CD4-positive, alpha-beta T cell (primary cell): ENCODE measurements at regions not wholly inside any gene's neighbourhood (a gene's known extent, or its start where the extent isn't known, plus 50 kb on each side); places are given as distances from the start of the nearest gene placed in this dataset.

Source experiments
- ATAC-seq: fragments of 200-7000 bp; cut with Tn5 transposase; one replicate; pipeline ENCODE4 v1.10.0; 2022; ENCODE audit warnings: mild to moderate bottlenecking; ENCODE audit not compliant: poor library complexity
- CTCF ChIA-PET: fragments of 350-600 bp; sonication (Branson Sonifier 250); formaldehyde crosslinking; loops from one replicate; lab custom pipeline; 2021; ENCODE audit warnings: antibody characterized with exemption, inconsistent platforms; lab: Charles Lee
- POLR2A ChIA-PET: fragments of 350-600 bp; sonication (Branson Sonifier 250); formaldehyde crosslinking; loops from one replicate; lab custom pipeline; 2021; ENCODE audit warnings: antibody characterized with exemption, inconsistent platforms; lab: Charles Lee
- DNase-seq, 14 experiments: peaks; one replicate each; pipeline ENCODE4 v3.0.0-alpha.2; 2013 to 2020; ENCODE audit warnings: mixed read lengths in 2 of 14
- H3K27ac ChIP-seq, 2 donors: one replicate each; pipeline versions ENCODE4 v1.5.1 to v1.7.0; 2013; ENCODE audit warnings: low read length in 2 of 2, low read depth in 1 of 2, mild to moderate bottlenecking in 1 of 2
- H3K27me3 ChIP-seq, 2 experiments: 1 replicate in 1 of 2; 2 replicates in 1 of 2; pipeline versions ENCODE4 v1.6.1 to v1.7.0; 2013; ENCODE audit warnings: low read length in 2 of 2, control low read depth in 1 of 2, mild to moderate bottlenecking in 1 of 2, moderate library complexity in 1 of 2; ENCODE audit not compliant: insufficient read depth in 2 of 2, control insufficient read depth in 1 of 2
- H3K36me3 ChIP-seq: one replicate; pipeline ENCODE4 v1.6.1; 2013; ENCODE audit warnings: low read length, control low read depth; ENCODE audit not compliant: insufficient read depth
- H3K4me1 ChIP-seq: one replicate; pipeline ENCODE4 v1.6.1; 2013; ENCODE audit warnings: low read length, control low read depth; ENCODE audit not compliant: insufficient read depth
- H3K4me3 ChIP-seq: one replicate; pipeline ENCODE4 v1.5.1; 2013; ENCODE audit warnings: mild to moderate bottlenecking, low read length, moderate library complexity
- H3K9me3 ChIP-seq, 2 experiments: 1 replicate in 1 of 2; 2 replicates in 1 of 2; pipeline versions ENCODE4 v1.6.1 to v1.7.0; 2013; ENCODE audit warnings: low read length in 2 of 2, mild to moderate bottlenecking in 2 of 2, control low read depth in 1 of 2, moderate library complexity in 1 of 2; ENCODE audit not compliant: control insufficient read depth in 1 of 2, insufficient read depth in 1 of 2
- H3K27ac Mint-ChIP-seq: one replicate; pipeline ENCODE4 v1.8.0; 2020; ENCODE audit warnings: mixed read lengths
- H3K27me3 Mint-ChIP-seq: one replicate; pipeline ENCODE4 v1.8.0; 2021; ENCODE audit warnings: mixed read lengths
- H3K36me3 Mint-ChIP-seq: one replicate; pipeline ENCODE4 v1.8.0; 2021; ENCODE audit warnings: low read depth, mixed read lengths
- H3K4me1 Mint-ChIP-seq: one replicate; pipeline ENCODE4 v1.8.0; 2021; ENCODE audit warnings: low read depth, mixed read lengths
- H3K4me3 Mint-ChIP-seq: one replicate; pipeline ENCODE4 v1.8.0; 2020; ENCODE audit warnings: mild to moderate bottlenecking, mixed read lengths
- H3K9me3 Mint-ChIP-seq: one replicate; pipeline ENCODE4 v1.8.0; 2020; ENCODE audit warnings: mixed read lengths
- CTCF ChIP-seq: fragments of 200-600 bp; IDR thresholded peaks from one replicate; pipeline ENCODE4 v1.8.0; 2022; ENCODE audit warnings: antibody characterized with exemption, mild to moderate bottlenecking
- intact Hi-C, 2 experiments: fragments of 100-400 bp; cut with DNase I in 1 of 2; cut with micrococcal nuclease in 1 of 2; formaldehyde crosslinking; loops; one replicate each; pipeline versions ENCODE4 v1.15.1 to v1.9.0; 2023 to 2025; cut with DNase I, micrococcal nuclease

GRCh38 chr5:106877881-106878280, 792.9 kb downstream of the EFNA5 start:
- Mint-ChIP-seq H3K4me1 (no peaks in the 10 kb centered on the region), H3K4me3 (no peak overlapping the region), H3K27me3 (no peaks in the 10 kb centered on the region), H3K36me3 (no peaks in the 10 kb centered on the region), H3K27ac (no peak overlapping the region), H3K9me3 (peaks cover 4% of the 10 kb centered on the region)
- intact Hi-C loops, result no loop called here
- Histone ChIP-seq H3K27me3 (no peaks in the 10 kb centered on the region), H3K27ac (no peak overlapping the region), H3K4me3 (no peak overlapping the region), H3K9me3 (peaks cover 0 to 29% of the 10 kb centered on the region in 2 experiments), H3K4me1 (no peaks in the 10 kb centered on the region), H3K36me3 (no peaks in the 10 kb centered on the region)
- TF ChIP-seq CTCF, result no peak
- ChIA-PET CTCF (no interaction called here), POLR2A (no interaction called here)
- DNase-seq (no peak), ATAC-seq (no peak)

DNA sequence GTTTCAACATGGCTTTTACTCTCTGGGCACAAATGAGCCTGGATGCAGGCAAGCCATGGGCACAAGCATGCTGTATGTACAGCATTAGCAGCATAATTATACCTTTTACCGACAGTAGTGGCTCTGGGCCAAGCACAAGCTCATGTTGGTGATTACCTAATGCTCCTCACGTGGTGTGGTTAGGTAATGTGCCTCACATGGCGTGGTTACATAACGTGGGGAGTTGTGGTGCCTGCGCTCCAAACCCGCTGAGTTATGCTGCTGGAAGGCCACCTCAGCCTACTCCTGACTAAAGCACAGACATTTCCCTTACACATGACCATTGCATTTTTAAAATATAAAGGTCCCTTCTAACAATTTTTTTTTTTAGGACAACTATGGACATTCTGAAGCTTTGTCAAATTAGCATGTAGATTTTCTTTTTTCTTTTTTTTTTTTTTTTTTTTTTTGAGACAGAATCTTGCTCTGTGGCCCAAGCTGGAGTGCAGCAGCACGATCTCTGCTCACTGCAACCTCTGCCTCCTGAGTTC, 794.0 kb downstream of the EFNA5 start:
- Histone ChIP-seq H3K27me3 (no peaks in the 10 kb centered on the region), H3K4me3 (no peak overlapping the region), H3K9me3 (peaks cover 0 to 29% of the 10 kb centered on the region in 2 experiments), H3K36me3 (no peaks in the 10 kb centered on the region), H3K27ac (no peak overlapping the region), H3K4me1 (no peaks in the 10 kb centered on the region)
- Mint-ChIP-seq H3K27ac (no peak overlapping the region), H3K9me3 (peaks cover 4% of the 10 kb centered on the region), H3K4me3 (no peak overlapping the region), H3K36me3 (no peaks in the 10 kb centered on the region), H3K27me3 (no peaks in the 10 kb centered on the region), H3K4me1 (no peaks in the 10 kb centered on the region)
- CTCF ChIA-PET, result no interaction called here
- intact Hi-C loops, result no loop called here
- ATAC-seq (no peak), DNase-seq (peak in 1 of 14 experiments; percentile 11)
- POLR2A ChIA-PET, result no interaction called here
- no peak for TF ChIP-seq CTCF

GRCh38 chr5:106876298-106876622, 794.5 kb downstream of the EFNA5 start:
- intact Hi-C loops, result no loop called here
- no peaks in the 10 kb centered on the region for H3K27me3 ChIP-seq
- H3K4me3 Mint-ChIP-seq, result no peak overlapping the region
- no peak overlapping the region for H3K27ac Mint-ChIP-seq
- H3K4me1 ChIP-seq, result no peaks in the 10 kb centered on the region
- POLR2A ChIA-PET, result no interaction called here
- peaks cover under 1% of the 10 kb centered on the region for H3K9me3 Mint-ChIP-seq
- H3K4me3 ChIP-seq, result no peak overlapping the region
- CTCF ChIA-PET, result no interaction called here
- no peaks in the 10 kb centered on the region for H3K36me3 ChIP-seq
- no peak for DNase-seq
- no peak overlapping the region for H3K27ac ChIP-seq
- H3K27me3 Mint-ChIP-seq, result no peaks in the 10 kb centered on the region
- peaks cover 0 to 29% of the 10 kb centered on the region in 2 experiments for H3K9me3 ChIP-seq
- no peaks in the 10 kb centered on the region for H3K4me1 Mint-ChIP-seq
- no peaks in the 10 kb centered on the region for H3K36me3 Mint-ChIP-seq
- no peak for TF ChIP-seq CTCF
- ATAC-seq, result no peak
